Choroid plexus epithelial cell (primary cell): ENCODE measurements at regions not wholly inside any gene's neighbourhood (a gene's known extent, or its start where the extent isn't known, plus 50 kb on each side); places are given as distances from the start of the nearest gene placed in this dataset.

ENCODE experiments used
- DNase-seq: peaks from one replicate; pipeline ENCODE4 v3.0.0-alpha.2; 2010; ENCODE audit warnings: low read depth
- H3K4me3 ChIP-seq: 2 replicates; pipeline ENCODE4 v1.5.1; 2011; ENCODE audit warnings: low read depth, mild to moderate bottlenecking, control low read depth, low read length, moderate library complexity
- CTCF ChIP-seq: conservative IDR thresholded peaks from 2 replicates; pipeline ENCODE4 v1.5.1; 2011; ENCODE audit warnings: low read depth, mild to moderate bottlenecking, control low read depth, inconsistent platforms, low read length, moderate library complexity

DNA sequence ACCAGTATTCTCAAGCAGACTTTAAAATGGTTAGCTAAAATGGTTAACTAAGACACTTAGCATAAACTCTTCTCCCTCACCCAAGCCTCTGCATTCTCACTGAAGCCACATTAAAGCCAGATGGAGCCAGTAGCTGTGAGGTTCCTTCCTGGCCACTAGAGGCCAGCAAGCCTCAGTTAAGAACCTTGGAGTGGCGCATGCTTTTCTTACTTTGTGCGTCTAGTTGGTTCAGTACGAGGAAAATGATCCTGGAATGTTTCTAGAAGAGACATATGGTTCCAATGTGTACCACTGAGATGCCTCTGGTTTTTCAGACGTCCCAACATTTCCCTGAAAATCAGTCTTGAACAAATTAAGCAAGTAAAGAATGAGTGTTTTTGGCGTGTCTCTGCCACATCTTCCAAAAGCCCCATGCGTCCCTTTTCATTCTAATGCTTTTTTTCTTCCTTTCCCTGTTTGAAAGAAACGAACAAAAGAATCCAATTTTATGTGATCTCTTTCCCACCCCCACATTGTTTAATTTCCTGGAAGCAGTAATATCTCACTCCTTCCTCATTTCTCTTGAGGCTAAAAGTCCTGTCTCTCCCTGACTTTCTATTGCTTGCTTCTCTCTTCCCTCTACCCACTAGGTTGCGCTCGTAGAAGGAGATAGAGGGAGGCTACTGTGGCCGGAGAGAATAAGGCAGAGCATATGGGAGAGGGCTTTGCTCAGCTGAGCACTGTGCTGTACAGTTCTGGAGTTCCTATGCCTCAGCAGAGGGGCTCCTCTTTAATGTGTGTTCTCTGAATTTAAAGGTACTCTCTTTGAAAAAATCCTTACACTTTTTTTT lies 82.9 kb upstream of the TAB3 start:
- peak overlapping the region; percentile 32 for H3K4me3 ChIP-seq

DNA sequence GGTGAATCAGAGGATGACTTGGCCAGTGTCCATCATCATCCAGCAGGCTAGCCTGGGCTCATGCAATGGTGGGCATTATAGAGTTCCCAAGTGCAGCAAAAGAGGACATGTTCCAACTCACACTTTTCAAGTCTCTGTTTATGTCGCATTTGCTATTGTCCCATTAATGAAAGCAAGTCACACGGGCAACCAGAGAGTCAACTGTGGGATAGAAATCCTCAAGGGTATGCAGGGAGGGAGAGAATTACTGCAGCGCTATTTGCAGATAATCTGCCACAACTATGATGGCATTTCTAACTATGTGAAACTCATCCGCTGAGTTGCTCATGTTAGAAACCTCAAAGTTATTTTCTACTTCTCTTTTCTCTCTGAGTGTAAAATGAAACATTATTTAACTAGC lies 78.5 kb upstream of the TAB3 start:
- no peak for TF ChIP-seq CTCF
- H3K4me3 ChIP-seq, result no peak overlapping the region
- DNase-seq, result no peak

More for the DNA sequence above, 82.9 kb upstream of the TAB3 start:
- peak; percentile 64 for DNase-seq
- TF ChIP-seq CTCF, result peak; percentile 82

- TF ChIP-seq CTCF, result no peak
- H3K4me3 ChIP-seq, result no peak overlapping the region
- no peak for DNase-seq
Measured at GRCh38 chrX:30965767-30966166, 76.7 kb upstream of the TAB3 start.

GRCh38 chrX:30961387-30962174 lies 72.5 kb upstream of the TAB3 start:
- TF ChIP-seq CTCF, result no peak
- DNase-seq, result no peak
- no peak overlapping the region for H3K4me3 ChIP-seq

GRCh38 chrX:30957753-30958152 lies 68.7 kb upstream of the TAB3 start:
- TF ChIP-seq CTCF, result no peak
- DNase-seq, result peak; percentile 60
- H3K4me3 ChIP-seq, result no peak overlapping the region

DNA sequence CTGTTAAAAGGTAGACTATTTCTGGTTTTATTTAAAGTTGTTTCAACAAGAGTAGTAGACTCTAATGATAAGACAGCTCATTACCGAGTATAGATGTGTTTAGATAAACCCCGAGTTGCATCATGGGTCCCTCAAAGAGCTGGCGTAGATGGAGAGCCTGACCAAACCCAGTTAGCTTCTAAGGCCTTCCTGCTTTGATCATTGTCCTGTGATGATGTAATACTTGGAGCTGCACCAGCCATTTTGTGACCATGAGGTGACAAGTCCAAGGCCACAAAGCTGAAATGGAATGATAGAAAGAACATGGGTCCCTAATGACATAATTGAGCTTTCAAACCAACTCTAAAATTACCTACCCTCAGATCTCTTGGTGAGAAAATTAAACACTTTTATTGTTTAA lies 66.6 kb upstream of the TAB3 start:
- no peak for DNase-seq
- no peak overlapping the region for H3K4me3 ChIP-seq
- no peak for TF ChIP-seq CTCF
